NCI-H460 (cell line): ENCODE measurements at regions not wholly inside any gene's neighbourhood (a gene's known extent, or its start where the extent isn't known, plus 50 kb on each side); places are given as distances from the start of the nearest gene placed in this dataset.
"Not testable (repeated sequence)": the region's sequence is repeated elsewhere in the genome, so short reads cannot be mapped to it uniquely, and the experiment has no call there.

ENCODE experiments used
- DNase-seq: peaks from one replicate; pipeline ENCODE4 v3.0.0-alpha.2; 2016; ENCODE audit warnings: low read depth; ENCODE audit errors: extremely low read depth

DNA sequence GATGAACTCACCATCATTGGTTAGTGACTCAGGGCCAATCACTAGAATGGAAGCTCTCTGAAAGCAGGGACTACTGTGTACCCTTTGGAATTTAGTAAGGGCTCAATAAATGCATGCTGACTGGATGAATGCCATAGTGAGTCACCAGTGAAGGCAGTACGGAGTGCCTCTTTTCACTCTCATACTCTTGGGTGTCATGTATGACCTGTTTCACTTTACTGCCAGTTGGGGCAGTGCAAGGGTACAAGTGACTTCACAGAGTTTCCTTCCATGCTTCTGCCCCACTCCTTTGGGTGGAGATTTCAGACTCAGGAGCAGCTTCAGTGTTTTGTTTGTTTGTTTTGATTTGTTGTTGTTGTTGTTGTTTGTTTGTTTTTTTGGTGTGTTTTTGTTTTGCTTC lies 57.7 kb downstream of the SOX3 start:
- DNase-seq: no peak

DNA sequence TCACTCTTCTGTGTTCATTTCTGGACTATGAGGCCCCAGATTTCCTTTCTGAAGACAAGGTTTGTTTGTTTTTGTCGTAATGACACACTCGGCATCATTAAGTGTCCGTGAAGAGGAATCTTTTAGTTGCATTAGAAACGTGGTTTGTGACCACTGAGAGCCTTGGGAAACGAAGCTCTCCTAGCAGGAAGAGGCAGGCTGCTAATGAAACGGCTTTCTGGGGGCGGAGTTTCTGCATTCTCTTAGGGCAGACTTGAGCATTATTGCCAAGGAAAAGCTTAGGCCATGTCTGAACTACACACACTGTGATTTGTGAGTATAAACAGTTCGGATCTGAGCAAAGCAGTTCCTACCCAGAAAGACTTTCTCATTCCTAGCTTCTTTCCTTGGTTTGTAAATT lies 64.0 kb downstream of the SOX3 start:
- DNase-seq: no peak

DNA sequence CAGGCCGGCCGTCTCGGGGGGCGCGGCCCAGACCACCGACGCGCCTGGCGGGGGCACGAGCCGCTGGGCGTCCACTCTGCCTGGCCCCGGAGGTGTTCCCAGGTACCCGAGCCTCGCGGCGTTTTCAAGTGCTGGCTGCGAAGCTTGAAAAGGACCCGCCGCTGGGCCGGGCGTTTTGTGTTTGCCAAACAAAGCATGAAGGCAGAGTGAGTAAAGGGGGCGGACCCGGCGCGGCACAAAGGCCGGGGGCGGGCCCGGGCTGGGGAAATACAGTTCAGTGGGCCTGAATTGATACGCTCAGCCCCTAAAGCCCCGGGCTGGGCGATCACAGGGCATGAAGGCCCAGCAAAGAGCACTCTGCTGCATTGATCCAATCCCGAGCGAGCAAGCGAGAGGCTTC lies 65.4 kb downstream of the SOX3 start:
- no peak for DNase-seq

DNA sequence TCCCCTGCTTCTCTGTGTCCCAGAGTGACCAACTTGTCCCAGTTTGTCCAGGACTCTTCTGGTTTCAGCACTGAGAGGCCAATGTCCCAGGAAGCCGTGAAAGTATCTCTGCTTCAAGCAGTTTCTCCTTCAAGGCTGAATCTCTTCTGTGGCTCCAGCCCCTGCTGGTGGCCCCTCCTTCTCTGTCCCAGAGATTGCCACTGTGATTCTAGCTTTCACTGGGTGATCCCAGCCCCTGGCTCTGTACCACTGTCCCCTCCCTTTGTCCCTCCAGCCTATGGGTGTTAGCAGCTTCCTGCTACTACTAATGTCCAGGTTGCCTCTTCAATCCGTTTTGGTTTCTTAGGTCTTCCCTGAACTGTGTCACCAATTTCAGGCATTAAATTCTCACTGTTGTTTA lies 70.5 kb downstream of the SOX3 start:
- DNase-seq: no peak

DNA sequence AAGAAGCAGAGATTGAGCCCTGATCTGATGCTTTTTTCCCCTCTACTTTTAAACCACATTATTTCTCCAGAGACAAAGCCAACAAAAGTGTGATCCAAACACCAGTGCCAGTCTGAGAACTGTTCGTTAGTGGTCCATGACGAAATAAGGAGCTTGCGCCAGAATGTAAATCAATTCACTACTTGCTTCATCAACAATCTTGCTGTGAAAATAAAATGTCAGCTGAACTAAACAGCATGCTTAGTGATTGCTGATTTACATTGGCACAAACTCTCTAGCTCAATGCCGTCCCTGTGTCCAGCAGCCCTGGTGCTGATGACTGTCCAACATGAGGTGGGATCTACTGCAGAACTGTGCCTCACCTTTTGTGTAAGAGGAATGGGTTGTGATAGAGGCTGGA lies 71.3 kb downstream of the SOX3 start:
- DNase-seq: no peak

DNA sequence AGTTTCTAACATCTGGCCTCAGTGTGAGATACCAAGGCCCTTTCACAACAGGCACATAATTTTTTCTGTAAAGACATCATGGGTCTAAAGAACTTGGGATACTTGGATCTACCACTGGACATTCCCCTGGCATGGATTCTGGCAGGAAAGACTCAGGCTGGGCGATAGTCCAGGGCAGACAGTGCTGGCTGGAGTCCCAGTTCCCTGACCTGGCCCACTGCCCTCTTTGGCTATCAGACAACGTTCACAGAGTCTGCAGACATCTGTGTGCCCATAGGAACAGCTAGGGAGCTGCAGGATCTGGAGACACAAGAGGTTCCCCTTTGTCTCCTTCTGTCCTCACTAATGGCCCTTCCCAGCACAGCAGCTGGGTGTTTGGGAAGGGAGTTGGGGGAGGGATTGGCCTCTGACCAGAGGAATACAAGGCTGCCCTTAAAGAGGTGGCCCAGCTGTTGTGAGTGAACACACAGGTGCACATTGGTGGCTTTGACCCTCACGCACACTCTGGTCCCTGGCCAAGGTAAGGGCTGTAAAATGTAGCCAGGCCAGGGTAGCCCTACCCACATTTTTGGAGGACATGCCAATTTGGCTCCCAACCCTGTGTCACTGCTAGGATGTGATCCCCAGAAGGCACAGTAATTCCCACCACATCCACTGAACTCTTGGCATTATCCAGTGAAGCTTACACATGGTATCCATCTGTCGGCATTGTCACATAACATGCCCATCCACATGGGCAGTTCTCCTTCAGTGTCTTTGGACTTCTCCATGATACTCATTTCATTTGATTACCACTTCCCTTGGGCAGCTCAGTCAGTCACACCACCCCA lies 72.3 kb downstream of the SOX3 start:
- DNase-seq: no peak

DNA sequence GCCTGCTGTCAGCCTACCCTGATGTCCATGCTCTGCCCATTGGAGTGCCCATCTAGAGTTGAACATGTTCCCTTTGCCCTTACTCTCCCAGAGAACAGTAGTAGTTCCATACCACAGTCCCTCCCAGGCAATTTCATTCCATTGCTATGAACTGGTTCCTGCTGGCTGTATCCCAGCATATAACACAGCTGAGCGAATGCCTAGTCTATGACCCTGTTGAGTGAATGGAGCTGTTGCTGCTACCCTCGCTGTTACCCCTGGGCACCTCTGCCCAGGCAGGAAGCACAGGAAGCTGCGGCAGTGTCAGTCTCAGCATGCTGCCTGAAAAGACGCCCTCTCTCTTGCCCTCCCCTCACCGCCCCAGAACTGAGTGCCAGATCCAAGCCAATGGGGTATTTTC lies 73.3 kb downstream of the SOX3 start:
- no peak for DNase-seq

DNA sequence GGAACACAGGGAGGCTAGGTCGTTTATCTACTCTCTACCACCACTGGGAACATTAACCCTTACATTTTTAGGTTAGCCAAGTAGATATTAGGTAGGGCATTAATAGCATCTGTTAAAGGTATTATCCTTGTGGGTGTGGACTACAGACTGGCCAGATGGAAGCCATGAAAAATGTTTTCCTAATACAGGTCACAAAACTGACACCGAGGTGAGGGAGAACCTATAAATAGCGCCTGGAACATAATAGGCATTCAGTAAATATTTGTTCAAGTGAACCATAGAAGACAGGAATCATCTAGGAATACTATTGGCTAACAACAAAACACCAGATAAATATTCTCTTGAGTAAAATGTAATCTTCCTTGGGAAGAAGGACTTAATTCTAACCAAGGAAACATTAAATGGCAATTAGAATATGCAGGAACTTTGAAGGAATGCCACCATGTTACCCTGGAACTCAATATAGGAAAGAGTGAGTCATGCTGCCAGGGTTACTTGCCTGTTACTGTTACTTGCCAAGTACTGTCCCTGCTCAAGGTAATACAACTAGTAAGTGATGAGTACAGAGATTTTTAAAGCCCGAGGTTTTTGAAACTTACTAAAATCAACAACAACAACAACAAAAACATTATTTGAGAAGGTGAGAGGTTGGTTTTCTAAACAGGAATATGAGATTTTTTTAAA lies 79.0 kb downstream of the SOX3 start:
- DNase-seq: no peak

DNA sequence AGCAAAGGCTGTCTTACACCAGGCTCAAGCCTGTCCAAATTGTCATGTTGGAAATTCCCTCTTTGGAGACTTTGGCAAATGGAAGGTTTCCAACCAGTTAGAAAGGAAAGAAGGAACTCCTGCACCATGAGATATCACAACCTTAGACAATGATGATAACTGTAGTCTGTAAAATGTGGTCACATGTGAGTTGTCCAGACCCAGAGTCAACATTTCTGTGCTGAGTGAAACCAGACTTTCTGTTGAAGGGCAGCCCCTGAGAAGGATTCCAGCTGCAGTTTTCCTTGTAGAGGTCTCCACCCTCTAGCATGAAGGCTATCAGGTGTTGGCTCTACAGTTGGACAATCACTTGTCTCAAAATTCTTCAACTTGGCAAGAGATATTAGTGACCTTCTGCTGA lies 82.4 kb downstream of the SOX3 start:
- no peak for DNase-seq

DNA sequence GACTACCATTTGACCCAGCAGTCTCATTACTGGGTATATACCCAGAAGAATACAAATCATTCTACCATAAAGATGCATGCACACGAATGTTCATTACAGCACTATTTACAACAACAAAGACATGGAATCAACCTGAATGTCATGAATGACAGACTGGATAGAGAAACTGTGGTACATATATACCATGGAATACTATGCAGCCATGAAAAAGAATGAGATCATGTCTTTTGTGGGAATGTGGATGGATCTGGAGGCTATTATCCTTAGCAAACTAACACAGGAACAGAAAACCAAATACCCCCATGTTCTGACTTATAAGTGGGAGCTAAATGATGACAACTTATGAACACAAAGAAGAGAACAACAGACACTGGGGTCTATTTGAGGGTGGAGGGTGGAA lies 102.7 kb downstream of the SOX3 start:
- not testable (repeated sequence) for DNase-seq

DNA sequence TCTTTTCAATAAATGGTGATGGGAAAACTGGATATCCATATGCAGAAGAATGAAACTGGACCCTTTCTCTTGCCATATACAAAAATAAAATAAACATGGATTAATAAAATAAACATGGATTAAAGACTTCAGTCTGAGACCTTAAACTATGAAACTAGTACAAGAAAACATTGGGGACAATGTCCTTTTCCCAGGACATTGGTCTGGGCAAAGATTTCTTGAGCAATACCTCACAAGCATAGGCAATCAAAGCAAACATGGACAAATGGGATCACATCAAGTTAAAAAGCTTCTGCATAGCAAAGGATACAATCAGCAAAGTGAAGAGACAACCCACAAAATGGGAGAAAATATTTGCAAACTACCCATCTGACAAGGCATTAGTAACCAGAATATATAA lies 108.5 kb downstream of the SOX3 start:
- DNase-seq: not testable (repeated sequence)

DNA sequence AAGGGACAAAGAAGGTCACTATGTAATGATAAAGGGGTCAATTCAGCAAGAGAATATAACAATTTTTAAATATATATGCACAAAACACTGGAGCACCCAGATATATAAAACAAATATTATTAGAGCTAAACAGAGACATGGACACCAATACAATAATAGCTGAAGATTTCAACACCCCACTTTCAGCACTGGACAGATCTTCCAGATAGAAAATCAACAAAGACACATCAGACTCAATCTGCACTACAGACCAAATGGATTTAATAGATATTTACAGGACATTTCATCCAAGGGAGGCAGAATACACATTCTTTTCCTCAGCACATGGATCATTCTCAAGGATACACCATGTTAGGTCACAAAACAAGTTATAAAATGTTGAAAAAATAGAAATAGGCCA lies 111.4 kb downstream of the SOX3 start:
- DNase-seq: no peak

DNA sequence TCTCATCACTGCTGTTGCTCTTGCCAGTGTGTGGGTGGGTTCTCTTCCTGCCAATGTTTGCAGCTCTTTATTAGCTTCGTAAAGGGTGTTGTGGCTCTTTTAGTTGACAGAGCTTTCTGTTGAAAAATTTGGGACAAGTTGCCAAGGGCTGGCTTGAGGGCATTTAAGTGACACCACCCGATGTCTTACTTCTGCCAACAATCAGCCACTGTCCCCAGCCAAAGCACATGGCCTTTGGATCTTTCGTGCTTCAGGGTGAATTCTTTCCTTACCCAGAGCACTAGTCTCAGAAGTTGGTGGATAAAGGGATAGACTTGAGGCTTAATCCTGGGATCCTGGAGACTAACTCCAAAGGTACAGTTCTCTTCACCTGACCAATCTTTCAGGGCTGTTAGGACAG lies 113.6 kb downstream of the SOX3 start:
- DNase-seq: no peak

DNA sequence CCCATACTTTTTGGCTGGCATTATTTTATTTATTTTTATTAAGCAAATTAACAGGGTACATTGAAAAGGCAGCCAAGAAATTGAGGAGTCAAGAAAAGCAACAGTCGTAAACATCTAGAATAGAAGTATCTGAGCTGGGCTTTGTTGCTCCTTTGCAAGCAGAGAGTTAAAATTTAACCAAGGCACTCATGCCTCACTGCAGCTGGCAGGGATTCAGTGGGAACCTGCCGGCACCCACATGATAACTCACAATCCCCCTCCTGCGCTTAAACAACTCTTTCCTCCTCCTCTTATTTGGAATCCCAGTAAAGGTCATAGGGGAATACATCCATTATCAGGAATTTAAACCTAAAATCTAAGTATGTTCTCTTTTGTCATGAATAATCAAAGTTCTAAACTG lies 115.5 kb downstream of the SOX3 start:
- DNase-seq: no peak

DNA sequence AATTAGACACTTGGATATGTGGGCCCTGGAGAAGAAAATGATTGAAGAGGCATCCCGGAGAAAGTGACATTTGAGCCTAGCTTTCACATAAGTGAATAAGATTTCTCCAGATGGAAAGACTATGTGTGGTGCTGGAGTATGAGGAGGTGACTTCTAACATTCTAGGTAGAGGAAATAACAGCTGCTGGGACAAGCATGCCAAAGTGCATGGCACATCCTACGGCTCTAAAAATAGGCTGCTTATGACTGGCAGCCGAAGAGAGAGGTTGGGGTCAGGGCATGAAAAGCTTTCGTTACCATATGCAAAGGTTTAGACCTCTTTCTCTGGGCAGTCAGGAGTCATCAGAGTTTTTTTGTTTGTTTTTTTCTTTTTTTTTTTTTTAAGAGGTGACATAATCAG lies 142.0 kb downstream of the SOX3 start:
- no peak for DNase-seq

DNA sequence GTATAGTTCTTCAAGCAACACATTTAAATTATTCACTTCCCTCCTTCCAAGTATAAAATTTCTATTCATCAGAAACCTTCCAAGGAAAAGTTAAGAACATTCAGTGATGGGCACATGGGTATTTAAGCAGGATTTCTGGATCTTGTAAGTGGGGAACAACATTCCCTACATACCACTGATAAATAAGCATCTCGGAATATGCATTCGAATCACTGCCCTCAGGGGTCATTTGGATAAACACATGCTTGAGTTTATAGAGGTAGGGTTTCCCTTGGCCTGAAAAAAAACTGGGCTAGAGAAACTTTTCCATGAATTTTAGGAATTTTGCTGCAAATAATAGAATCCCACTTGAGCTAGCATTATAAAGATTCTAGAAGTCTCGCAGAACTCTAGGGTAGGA lies 143.9 kb downstream of the SOX3 start:
- no peak for DNase-seq

DNA sequence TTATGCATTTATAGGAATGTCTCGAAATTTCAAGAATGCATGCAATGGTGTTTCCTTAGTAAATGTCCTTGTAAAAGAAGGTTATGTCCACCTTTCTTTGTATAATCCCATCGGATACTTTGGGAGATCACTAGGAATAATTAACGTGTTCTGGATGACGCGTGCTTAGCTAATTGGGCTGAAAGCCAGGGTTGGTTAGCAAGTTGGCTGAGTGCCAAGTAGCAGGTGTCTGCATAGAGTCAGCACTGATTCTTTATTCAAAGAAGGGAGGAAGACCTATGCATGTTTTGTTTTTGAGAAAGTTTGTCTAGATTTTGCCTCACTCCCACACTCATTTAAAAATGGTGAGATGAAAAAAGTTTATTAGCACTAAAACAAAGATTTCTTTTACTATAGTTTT lies 144.6 kb downstream of the SOX3 start:
- DNase-seq: no peak

DNA sequence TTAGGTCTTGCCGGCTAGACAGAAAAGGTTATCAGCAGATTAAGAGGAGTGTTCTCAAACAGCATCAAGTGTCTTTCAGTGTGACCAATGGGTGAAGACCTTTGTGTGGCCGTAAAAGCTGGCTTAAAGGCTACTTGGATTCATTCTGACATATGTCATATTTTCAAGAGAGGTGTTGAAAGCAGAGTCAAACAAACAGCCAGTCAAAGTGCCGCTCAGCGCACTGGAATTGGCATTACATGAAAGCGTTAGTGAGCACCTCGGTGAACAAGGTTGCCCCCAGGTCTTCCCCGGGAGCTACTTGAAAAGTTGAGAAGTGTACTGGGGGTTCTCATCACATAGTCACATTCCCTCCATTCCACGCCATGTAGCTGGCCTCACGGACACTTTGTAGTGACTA lies 148.9 kb downstream of the SOX3 start:
- no peak for DNase-seq

DNA sequence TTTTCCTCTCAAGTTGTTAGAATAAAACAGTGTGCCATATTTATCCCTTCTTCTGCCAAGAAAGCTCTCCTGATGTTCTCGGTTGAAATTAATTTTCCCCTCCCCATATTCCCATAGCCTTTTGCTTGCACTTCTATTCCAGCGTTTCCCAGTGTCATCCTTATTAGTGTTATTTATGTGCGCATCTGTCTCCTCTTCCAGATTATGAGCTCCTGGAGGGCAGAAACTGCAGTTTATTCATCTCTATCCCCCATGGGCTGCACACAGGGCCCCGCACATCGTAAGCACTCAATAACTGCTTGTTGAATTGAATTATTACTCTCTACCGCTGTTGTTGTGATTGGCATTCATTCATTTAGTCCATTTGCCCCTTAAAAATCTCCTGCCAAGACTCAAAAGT lies 149.4 kb downstream of the SOX3 start:
- DNase-seq: no peak

DNA sequence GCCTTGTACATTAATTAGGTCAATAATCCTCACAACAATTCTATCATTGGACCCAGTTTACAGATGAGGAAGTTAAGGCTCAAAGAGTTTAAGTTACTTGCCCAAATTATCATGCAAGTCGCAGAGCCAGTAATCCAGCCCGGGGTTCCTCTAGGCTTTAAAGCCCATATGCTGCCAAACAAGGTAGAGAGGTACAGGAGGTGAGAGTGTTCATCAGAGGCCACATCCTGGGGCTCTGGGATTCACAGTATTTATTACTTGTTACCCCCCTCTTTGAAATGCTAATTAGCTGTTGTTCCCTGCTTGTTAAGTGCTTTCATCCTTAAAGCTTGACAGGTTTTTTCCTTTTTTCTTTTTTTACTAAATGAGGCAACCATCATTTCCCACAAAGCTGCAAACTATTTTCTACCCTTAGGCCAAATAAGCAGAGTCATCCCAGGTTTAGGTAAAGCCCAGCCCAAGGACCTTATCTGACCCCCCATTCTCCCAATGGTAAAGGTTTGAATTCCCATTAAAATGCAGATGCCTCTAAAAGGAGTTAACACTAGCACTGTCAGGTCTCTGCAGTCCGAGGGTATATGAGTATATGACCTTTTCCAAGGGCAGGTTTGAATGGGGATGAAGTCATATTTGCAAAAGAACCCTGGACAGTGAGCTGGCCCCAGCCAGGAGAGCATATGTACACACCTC lies 150.3 kb downstream of the SOX3 start:
- no peak for DNase-seq

DNA sequence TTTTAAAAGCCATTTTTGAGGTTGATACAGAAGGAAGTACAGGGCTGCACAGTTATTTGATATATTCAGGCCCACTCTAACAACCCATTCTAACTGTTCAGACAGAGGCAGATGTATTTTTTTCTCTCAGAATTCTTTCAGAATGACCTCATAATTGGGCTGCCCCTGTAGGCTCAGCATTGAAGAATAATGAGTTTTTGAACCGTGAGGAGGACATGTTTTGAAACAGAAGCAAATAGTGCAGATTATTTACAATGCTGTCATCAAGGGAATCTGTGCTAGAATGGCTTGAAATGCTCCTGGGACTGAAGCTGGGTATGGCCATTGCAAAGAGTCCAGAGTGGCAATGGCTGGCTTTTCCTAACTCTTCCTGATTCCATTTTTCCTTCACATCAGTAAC lies 158.1 kb downstream of the SOX3 start:
- no peak for DNase-seq
